ENCODE measurements at regions not wholly inside any gene's neighbourhood (a gene's known extent, or its start where the extent isn't known, plus 50 kb on each side); places are given as distances from the start of the nearest gene placed in this dataset.

- no TSS peak for BruUV-seq (replicated peaks)
- POLR2A ChIA-PET, result no interaction called here
- H3K4me3 ChIP-seq (replicated peaks in 1 of 3; ENCODE audit: insufficient read depth in 1 of 3, low read depth in 2 of 3, low read length in 3 of 3), result no peak overlapping the region
- ATAC-seq (no peak), DNase-seq (ENCODE audit: low spot score) (no peak), FAIRE-seq (no peak)
- 49% methylated on average over 9 of the region's 9 CpGs for WGBS (ENCODE audit: low lambda C conversion rate)
- H3K27ac ChIP-seq (ENCODE audit: extremely low read length, insufficient read depth, low read length), result no peak overlapping the region
- in situ Hi-C loops (cut with HindIII; ENCODE audit: extremely low pct_ligation_motif_present, low pct_unique_long_range_greater_than_20kb), result no loop called here
- intact Hi-C loops (cut with micrococcal nuclease; ENCODE audit: unreplicated experiment), result no loop called here
- H3K36me3 ChIP-seq (replicated peaks in 1 of 2; ENCODE audit: control insufficient read depth in 1 of 2, insufficient read depth in 2 of 2, low read length in 2 of 2), result no peaks in the 10 kb centered on the region
- no peaks in the 10 kb centered on the region for H3K4me1 ChIP-seq (ENCODE audit: insufficient read depth, low read length)
- H3K79me2 ChIP-seq (ENCODE audit: insufficient read depth, low read length), result no peaks in the 10 kb centered on the region
- H3K4me2 ChIP-seq (ENCODE audit: low read depth, low read length), result no peak overlapping the region
- no peaks in the 10 kb centered on the region for H3K9me3 ChIP-seq (ENCODE audit: low read length)
- no peak overlapping the region for H3K9ac ChIP-seq (ENCODE audit: insufficient read depth, low read depth, low read length)
- H2AFZ ChIP-seq (ENCODE audit: low read length), result no peak overlapping the region
- peaks cover 0 to 25% of the 10 kb centered on the region in 2 experiments; a peak in 2 of 5 replicates for H3K27me3 ChIP-seq (ENCODE audit: control insufficient read depth in 1 of 2, insufficient read depth in 2 of 2, low read length in 2 of 2)
- CTCF ChIA-PET (ENCODE audit: low intra/inter-chr PET ratio, low total read pairs), result no interaction called here
- no peaks in the 10 kb centered on the region for H4K20me1 ChIP-seq (ENCODE audit: insufficient read depth, low read length)
- no peak for TF ChIP-seq MXD4 (CRISPR knock-in tag; IDR thresholded peaks at IDR 0.05)
- TF ChIP-seq AKAP8 (CRISPR knock-in tag; IDR thresholded peaks at IDR 0.05), result no peak
- TF ChIP-seq ZBTB49 (CRISPR knock-in tag; IDR thresholded peaks at IDR 0.05; ENCODE audit: borderline replicate concordance), result no peak
- no peak for TF ChIP-seq FOXA3 (CRISPR knock-in tag; IDR thresholded peaks at IDR 0.05)
- TF ChIP-seq FOXO4 (CRISPR knock-in tag; conservative IDR thresholded peaks at IDR 0.05), result no peak
- TF ChIP-seq ZFX (CRISPR knock-in tag; IDR thresholded peaks at IDR 0.05; ENCODE audit: low read depth), result no peak
- no peak for TF ChIP-seq CREB3 (CRISPR knock-in tag; IDR thresholded peaks at IDR 0.05)
- TF ChIP-seq ZNF670 (CRISPR knock-in tag; IDR thresholded peaks at IDR 0.05; ENCODE audit: borderline replicate concordance), result no peak
- no peak for TF ChIP-seq ZNF234 (CRISPR knock-in tag; conservative IDR thresholded peaks at IDR 0.05)
- TF ChIP-seq ZHX1 (CRISPR knock-in tag; IDR thresholded peaks at IDR 0.05; ENCODE audit: low read depth), result no peak
- no peak for TF ChIP-seq ZSCAN9 (CRISPR knock-in tag; IDR thresholded peaks at IDR 0.05; ENCODE audit: borderline replicate concordance)
- TF ChIP-seq IRF9 (CRISPR knock-in tag; IDR thresholded peaks at IDR 0.05; ENCODE audit: borderline replicate concordance), result no peak
- TF ChIP-seq POLR2A (IDR thresholded peaks at IDR 0.05; ENCODE audit: insufficient read depth in 1 of 2, low read depth in 2 of 2, low read length in 2 of 2), result no peak
- no peak for TF ChIP-seq HOMEZ (CRISPR knock-in tag; IDR thresholded peaks at IDR 0.05; ENCODE audit: low read depth)
- TF ChIP-seq XBP1 (CRISPR knock-in tag; IDR thresholded peaks at IDR 0.05), result no peak
Observed at GRCh38 chr7:149637911-149638565, 135.3 kb downstream of the ZNF467 start.

Data from HepG2 (cell line).